ENCODE measurements at regions not wholly inside any gene's neighbourhood (a gene's known extent, or its start where the extent isn't known, plus 50 kb on each side); places are given as distances from the start of the nearest gene placed in this dataset.

DNA sequence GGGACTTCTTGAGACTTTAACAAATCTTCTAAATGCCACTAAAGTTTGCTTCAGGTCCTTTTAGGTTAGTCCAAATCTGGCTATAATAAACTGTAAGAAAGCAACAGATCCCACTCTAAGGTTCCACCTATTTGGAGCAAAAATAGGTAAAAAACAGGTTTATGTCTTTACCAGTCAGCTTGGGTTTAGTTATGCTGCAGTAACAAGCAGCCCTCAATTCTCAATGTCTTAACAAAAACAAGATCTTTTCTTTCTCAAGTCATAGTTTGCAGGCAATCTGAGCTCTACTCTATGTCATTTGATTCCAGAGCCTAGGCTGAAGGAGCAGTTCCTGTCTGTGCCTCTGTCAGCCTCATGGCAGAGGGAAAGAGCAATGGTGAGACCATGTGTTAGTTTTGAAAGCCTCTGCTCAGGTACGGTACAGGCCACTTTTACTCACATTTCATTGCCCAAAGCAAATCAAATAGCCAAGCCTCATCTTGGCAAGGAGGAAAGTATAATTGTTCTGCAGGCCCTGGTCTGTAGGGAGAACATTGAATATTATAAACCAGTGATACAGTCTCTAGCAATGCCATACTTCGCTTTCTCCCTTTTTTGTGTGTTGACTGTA lies 108.6 kb downstream of the CD83 start:
- TF ChIP-seq NR3C1 (CRISPR knock-in tag; conservative IDR thresholded peaks at IDR 0.05; ENCODE audit: low read depth), result no peak
- TF ChIP-seq ELF4 (CRISPR knock-in tag; IDR thresholded peaks at IDR 0.05; ENCODE audit: low read depth), result no peak
- TF ChIP-seq, protein P1, sequence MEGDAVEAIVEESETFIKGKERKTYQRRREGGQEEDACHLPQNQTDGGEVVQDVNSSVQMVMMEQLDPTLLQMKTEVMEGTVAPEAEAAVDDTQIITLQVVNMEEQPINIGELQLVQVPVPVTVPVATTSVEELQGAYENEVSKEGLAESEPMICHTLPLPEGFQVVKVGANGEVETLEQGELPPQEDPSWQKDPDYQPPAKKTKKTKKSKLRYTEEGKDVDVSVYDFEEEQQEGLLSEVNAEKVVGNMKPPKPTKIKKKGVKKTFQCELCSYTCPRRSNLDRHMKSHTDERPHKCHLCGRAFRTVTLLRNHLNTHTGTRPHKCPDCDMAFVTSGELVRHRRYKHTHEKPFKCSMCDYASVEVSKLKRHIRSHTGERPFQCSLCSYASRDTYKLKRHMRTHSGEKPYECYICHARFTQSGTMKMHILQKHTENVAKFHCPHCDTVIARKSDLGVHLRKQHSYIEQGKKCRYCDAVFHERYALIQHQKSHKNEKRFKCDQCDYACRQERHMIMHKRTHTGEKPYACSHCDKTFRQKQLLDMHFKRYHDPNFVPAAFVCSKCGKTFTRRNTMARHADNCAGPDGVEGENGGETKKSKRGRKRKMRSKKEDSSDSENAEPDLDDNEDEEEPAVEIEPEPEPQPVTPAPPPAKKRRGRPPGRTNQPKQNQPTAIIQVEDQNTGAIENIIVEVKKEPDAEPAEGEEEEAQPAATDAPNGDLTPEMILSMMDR (IDR thresholded peaks at IDR 0.05), result no peak
- TF ChIP-seq CREM (CRISPR knock-in tag; IDR thresholded peaks at IDR 0.05), result no peak
- TF ChIP-seq ESRRA (CRISPR knock-in tag; IDR thresholded peaks at IDR 0.05; ENCODE audit: borderline replicate concordance), result no peak
- TF ChIP-seq, protein P2, sequence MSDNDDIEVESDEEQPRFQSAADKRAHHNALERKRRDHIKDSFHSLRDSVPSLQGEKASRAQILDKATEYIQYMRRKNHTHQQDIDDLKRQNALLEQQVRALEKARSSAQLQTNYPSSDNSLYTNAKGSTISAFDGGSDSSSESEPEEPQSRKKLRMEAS (CRISPR knock-in tag; IDR thresholded peaks at IDR 0.05), result no peak
